Tibial nerve (tissue), 4 donors: ENCODE measurements at regions not wholly inside any gene's neighbourhood (a gene's known extent, or its start where the extent isn't known, plus 50 kb on each side); places are given as distances from the start of the nearest gene placed in this dataset.

Experiments
- DNase-seq, 2 donors: peaks; one replicate each; pipeline ENCODE4 v3.0.0-alpha.2; 2019; ENCODE audit warnings: low spot score in 2 of 2
- H3K27ac ChIP-seq, 4 donors: fragments of 200-600 bp; sonication (generic) in 3 of 4; one replicate each; pipeline ENCODE4 v1.5.1; 2017 to 2019; ENCODE audit warnings: mild to moderate bottlenecking in 1 of 4
- H3K27me3 ChIP-seq, 2 donors: fragments of 200-600 bp; sonication (generic) in 1 of 2; one replicate each; pipeline versions ENCODE4 v1.5.1 to v1.6.0; 2017 to 2019
- H3K36me3 ChIP-seq, 3 donors: fragments of 200-600 bp; sonication (generic); one replicate each; pipeline ENCODE4 v1.5.1; 2018 to 2019
- H3K4me1 ChIP-seq, 4 donors: fragments of 200-600 bp; sonication (generic) in 3 of 4; one replicate each; pipeline ENCODE4 v1.5.1; 2017 to 2019
- H3K4me3 ChIP-seq, 4 donors: fragments of 200-600 bp; sonication (generic) in 3 of 4; one replicate each; pipeline ENCODE4 v1.5.1; 2017 to 2019; ENCODE audit warnings: mild to moderate bottlenecking in 1 of 4, moderate library complexity in 1 of 4
- H3K9me3 ChIP-seq, 4 donors: fragments of 200-600 bp; sonication (generic) in 3 of 4; one replicate each; pipeline ENCODE4 v1.5.1; 2017 to 2019
- CTCF ChIP-seq, 5 experiments: fragments of 200-600 bp in 3 of 5; fragments of 450-650 bp in 2 of 5; sonication (generic) in 3 of 5; IDR thresholded peaks; one replicate each; pipeline ENCODE4 v1.5.1; 2016 to 2019; ENCODE audit warnings: antibody characterized with exemption in 5 of 5, mild to moderate bottlenecking in 3 of 5, moderate library complexity in 2 of 5
- EP300 ChIP-seq, 2 donors: sonication (generic); formaldehyde crosslinking; IDR thresholded peaks; one replicate each; pipeline ENCODE4 v1.6.1; 2017; ENCODE audit warnings: antibody characterized with exemption in 2 of 2, mild to moderate bottlenecking in 1 of 2
- POLR2A ChIP-seq, 2 donors: fragments of 450-650 bp; IDR thresholded peaks; one replicate each; pipeline ENCODE4 v1.6.1; 2017; ENCODE audit warnings: antibody characterized with exemption in 2 of 2, mild to moderate bottlenecking in 2 of 2, moderate library complexity in 2 of 2
- WGBS, 2 donors: methylation state at CpG; one replicate each; pipeline ENCODE4 v1.1.5; 2018; 5-methylcytosine and 5-hydroxymethylcytosine counted together

GRCh38 chr22:34702279-34702678 lies 363.7 kb upstream of the ISX start:
- Histone ChIP-seq H3K27ac (no peak overlapping the region), H3K9me3 (peaks cover 0 to 16% (median 0%) of the 10 kb centered on the region in 4 donors), H3K36me3 (no peaks in the 10 kb centered on the region), H3K27me3 (no peaks in the 10 kb centered on the region), H3K4me3 (no peak overlapping the region), H3K4me1 (no peaks in the 10 kb centered on the region)
- TF ChIP-seq EP300 (IDR thresholded peaks at IDR 0.05): no peak
- TF ChIP-seq CTCF (IDR thresholded peaks at IDR 0.05): no peak
- TF ChIP-seq POLR2A (IDR thresholded peaks at IDR 0.05): no peak
- WGBS, 2 donors: 75 to 79% methylated on average over 2 of the region's 2 CpGs
- no peak for DNase-seq

GRCh38 chr22:34709641-34710040 lies 356.3 kb upstream of the ISX start:
- TF ChIP-seq EP300 (IDR thresholded peaks at IDR 0.05) (no peak), POLR2A (IDR thresholded peaks at IDR 0.05) (no peak), CTCF (IDR thresholded peaks at IDR 0.05) (no peak)
- Histone ChIP-seq H3K4me3 (no peak overlapping the region), H3K9me3 (peaks cover 0 to 11% (median 0%) of the 10 kb centered on the region in 4 donors), H3K27ac (no peak overlapping the region), H3K27me3 (no peaks in the 10 kb centered on the region), H3K4me1 (no peaks in the 10 kb centered on the region), H3K36me3 (no peaks in the 10 kb centered on the region)
- WGBS, 2 donors: 93 to 95% methylated on average over 2 of the region's 2 CpGs
- DNase-seq: no peak

- WGBS, 2 donors: 61 to 65% methylated on average over 2 of the region's 2 CpGs
- Histone ChIP-seq H3K9me3 (peaks cover 0 to 22% (median 2%) of the 10 kb centered on the region in 4 donors), H3K36me3 (no peaks in the 10 kb centered on the region), H3K4me3 (no peak overlapping the region), H3K27ac (no peak overlapping the region), H3K27me3 (no peaks in the 10 kb centered on the region), H3K4me1 (no peaks in the 10 kb centered on the region)
- no peak for TF ChIP-seq EP300 (IDR thresholded peaks at IDR 0.05)
- TF ChIP-seq POLR2A (IDR thresholded peaks at IDR 0.05): no peak
- TF ChIP-seq CTCF (IDR thresholded peaks at IDR 0.05): no peak
- no peak for DNase-seq
Observed at GRCh38 chr22:34722901-34723300, 343.1 kb upstream of the ISX start.

- H3K36me3 ChIP-seq: no peaks in the 10 kb centered on the region
- H3K4me1 ChIP-seq: no peaks in the 10 kb centered on the region
- H3K4me3 ChIP-seq: no peak overlapping the region
- no peaks in the 10 kb centered on the region for H3K27me3 ChIP-seq
- no peak for DNase-seq
- WGBS, 2 donors: 82 to 100% methylated on average over 1 of the region's 1 CpG
- H3K9me3 ChIP-seq: peaks cover 0 to 14% (median 0%) of the 10 kb centered on the region in 4 donors
- no peak overlapping the region for H3K27ac ChIP-seq
- no peak for TF ChIP-seq EP300 (IDR thresholded peaks at IDR 0.05)
- no peak for TF ChIP-seq POLR2A (IDR thresholded peaks at IDR 0.05)
- no peak for TF ChIP-seq CTCF (IDR thresholded peaks at IDR 0.05)
Observed at GRCh38 chr22:34736081-34736480, 329.9 kb upstream of the ISX start.

GRCh38 chr22:34738661-34739400 lies 327.1 kb upstream of the ISX start:
- Histone ChIP-seq H3K27ac (no peak overlapping the region), H3K9me3 (peaks cover 0 to 9% (median 0%) of the 10 kb centered on the region in 4 donors), H3K36me3 (no peaks in the 10 kb centered on the region), H3K4me1 (no peaks in the 10 kb centered on the region), H3K4me3 (no peak overlapping the region), H3K27me3 (no peaks in the 10 kb centered on the region)
- 59 to 69% methylated on average over 3 of the region's 3 CpGs for WGBS, 2 donors
- TF ChIP-seq EP300 (IDR thresholded peaks at IDR 0.05): no peak
- no peak for TF ChIP-seq CTCF (IDR thresholded peaks at IDR 0.05)
- no peak for TF ChIP-seq POLR2A (IDR thresholded peaks at IDR 0.05)
- no peak for DNase-seq
